H1 (cell line): ENCODE measurements at regions not wholly inside any gene's neighbourhood (a gene's known extent, or its start where the extent isn't known, plus 50 kb on each side); places are given as distances from the start of the nearest gene placed in this dataset.

Experiments
- CTCF ChIA-PET: fragments of 300-600 bp; sonication (Branson Sonifier 250); formaldehyde crosslinking; loops from one replicate; lab custom pipeline; 2021; ENCODE audit not compliant: partially characterized antibody; lab: Charles Lee
- POLR2A ChIA-PET: fragments of 300-600 bp; sonication (Branson Sonifier 250); formaldehyde crosslinking; loops from one replicate; lab custom pipeline; 2021; ENCODE audit warnings: inconsistent platforms; ENCODE audit not compliant: partially characterized antibody; lab: Charles Lee
- DNase-seq, 2 experiments: peaks; one replicate each; pipeline versions ENCODE4 v3.0.0 to v3.0.0-alpha.2; 2010 to 2022; ENCODE audit warnings: low spot score in 2 of 2, low read depth in 1 of 2, mixed read lengths in 1 of 2
- FAIRE-seq: peaks from 2 replicates; lab custom pipeline; 2011; peaks lifted over from hg19 to GRCh38; lab: Jason Lieb, UNC
- H2AFZ ChIP-seq: 2 replicates; pipeline ENCODE4 v1.8.1; 2012; ENCODE audit warnings: low read length, inconsistent platforms
- H2AK5ac ChIP-seq: 2 replicates; pipeline ENCODE4 v1.6.1; 2013; ENCODE audit warnings: low read depth, low read length
- H2BK120ac ChIP-seq: replicated peaks from 2 replicates; pipeline ENCODE3; 2013; ENCODE audit warnings: low read depth, low read length, inconsistent platforms
- H2BK12ac ChIP-seq: 2 replicates; pipeline ENCODE4 v1.6.1; 2013; ENCODE audit warnings: low read depth, low read length
- H2BK15ac ChIP-seq: 2 replicates; pipeline ENCODE4 v1.6.1; 2013; ENCODE audit warnings: low read length
- H2BK20ac ChIP-seq: 2 replicates; pipeline ENCODE4 v1.6.1; 2013; ENCODE audit warnings: low read length
- H2BK5ac ChIP-seq: 2 replicates; pipeline ENCODE4 v1.6.1; 2013; ENCODE audit warnings: low read depth, low read length
- H3K14ac ChIP-seq: 2 replicates; pipeline ENCODE4 v1.6.1; 2013; ENCODE audit warnings: inconsistent platforms; ENCODE audit not compliant: insufficient read length
- H3K18ac ChIP-seq: 2 replicates; pipeline ENCODE4 v1.6.1; 2013; ENCODE audit warnings: low read length; ENCODE audit errors: extremely low read depth
- H3K23ac ChIP-seq: 2 replicates; pipeline ENCODE4 v1.6.1; 2013; ENCODE audit warnings: inconsistent platforms; ENCODE audit not compliant: insufficient read length
- H3K23me2 ChIP-seq: 2 replicates; pipeline ENCODE4 v1.6.1; 2013; ENCODE audit warnings: low read depth, low read length
- H3K27ac ChIP-seq: 2 replicates; pipeline ENCODE4 v1.6.1; 2011; ENCODE audit warnings: low read depth, low read length, inconsistent platforms
- H3K27me3 ChIP-seq, 4 experiments: replicated peaks in 1 of 4; 1 replicate in 1 of 4; 2 replicates in 3 of 4; pipeline versions ENCODE4 v1.6.1 to v1.8.1; 2011 to 2013; ENCODE audit warnings: low read length in 3 of 4, mild to moderate bottlenecking in 3 of 4, inconsistent platforms in 2 of 4, mixed read lengths in 2 of 4, moderate library complexity in 1 of 4; ENCODE audit not compliant: control insufficient read depth in 3 of 4, insufficient read depth in 3 of 4; ENCODE audit errors: extremely low read depth in 1 of 4
- H3K36me3 ChIP-seq, 4 experiments: 2 replicates each; pipeline versions ENCODE4 v1.6.1 to v1.8.1; 2011 to 2013; ENCODE audit warnings: mild to moderate bottlenecking in 4 of 4, low read length in 3 of 4, moderate library complexity in 2 of 4, control low read depth in 1 of 4, inconsistent platforms in 1 of 4; ENCODE audit not compliant: insufficient read depth in 4 of 4, control insufficient read depth in 2 of 4
- H3K4ac ChIP-seq: replicated peaks from 2 replicates; pipeline ENCODE3; 2013; ENCODE audit warnings: low read length, low read depth, mixed read lengths, inconsistent platforms; ENCODE audit not compliant: insufficient read length
- H3K4me1 ChIP-seq, 4 experiments: replicated peaks in 1 of 4; 1 replicate in 1 of 4; 2 replicates in 3 of 4; pipeline versions ENCODE4 v1.6.1 to v1.8.1; 2011 to 2013; ENCODE audit warnings: low read length in 3 of 4, inconsistent platforms in 2 of 4, mixed read lengths in 1 of 4; ENCODE audit not compliant: insufficient read depth in 4 of 4, control insufficient read depth in 3 of 4
- H3K4me2 ChIP-seq, 2 experiments: 2 replicates each; pipeline versions ENCODE4 v1.6.1 to v1.8.1; 2011 to 2013; ENCODE audit warnings: low read depth in 2 of 2, low read length in 2 of 2, control low read depth in 1 of 2, inconsistent platforms in 1 of 2, mild to moderate bottlenecking in 1 of 2; ENCODE audit not compliant: insufficient read depth in 1 of 2
- H3K4me3 ChIP-seq, 4 experiments: fragments of 200-600, 300-600 bp in 1 of 4; sonication (generic), shearing (Covaris generic), sonication (Bioruptor Twin) in 1 of 4; 2 replicates each; pipeline versions ENCODE4 v1.5.1 to v1.8.1; 2011 to 2016; ENCODE audit warnings: low read length in 4 of 4, low read depth in 3 of 4, control low read depth in 2 of 4, inconsistent platforms in 2 of 4, mild to moderate bottlenecking in 2 of 4, mixed read lengths in 1 of 4, moderate library complexity in 1 of 4; ENCODE audit not compliant: insufficient read depth in 2 of 4; ENCODE audit errors: extremely low read depth in 1 of 4
- H3K56ac ChIP-seq: replicated peaks from 2 replicates; pipeline ENCODE3; 2013; ENCODE audit warnings: low read depth, mild to moderate bottlenecking, mixed read lengths, low read length, inconsistent platforms; ENCODE audit not compliant: insufficient read length
- H3K79me1 ChIP-seq: 2 replicates; pipeline ENCODE4 v1.6.1; 2013; ENCODE audit warnings: low read depth, low read length, control low read depth
- H3K79me2 ChIP-seq, 2 experiments: 2 replicates each; pipeline versions ENCODE4 v1.6.1 to v1.8.1; 2012 to 2013; ENCODE audit warnings: low read length in 2 of 2, mild to moderate bottlenecking in 2 of 2, inconsistent platforms in 1 of 2; ENCODE audit not compliant: insufficient read depth in 2 of 2, control insufficient read depth in 1 of 2
- H3K9ac ChIP-seq, 4 experiments: replicated peaks in 1 of 4; 1 replicate in 1 of 4; 2 replicates in 3 of 4; pipeline versions ENCODE4 v1.6.1 to v1.8.1; 2011 to 2013; ENCODE audit warnings: low read depth in 3 of 4, low read length in 3 of 4, control low read depth in 2 of 4, mild to moderate bottlenecking in 2 of 4, moderate library complexity in 2 of 4, inconsistent platforms in 1 of 4; ENCODE audit errors: extremely low read depth in 1 of 4
- H3K9me3 ChIP-seq, 2 experiments: 2 replicates each; pipeline versions ENCODE4 v1.6.1 to v1.8.1; 2012 to 2013; ENCODE audit warnings: mild to moderate bottlenecking in 2 of 2, moderate library complexity in 2 of 2, control low read depth in 1 of 2, inconsistent platforms in 1 of 2, low read depth in 1 of 2, low read length in 1 of 2, mixed read lengths in 1 of 2; ENCODE audit not compliant: insufficient read depth in 2 of 2
- H4K20me1 ChIP-seq, 2 experiments: replicated peaks in 1 of 2; 2 replicates each; pipeline versions ENCODE3 to v1.8.1; 2011 to 2013; ENCODE audit warnings: inconsistent platforms in 2 of 2, low read length in 2 of 2, mild to moderate bottlenecking in 1 of 2; ENCODE audit not compliant: insufficient read depth in 2 of 2, control insufficient read depth in 1 of 2
- H4K5ac ChIP-seq: 2 replicates; pipeline ENCODE4 v1.6.1; 2013; ENCODE audit warnings: low read length, low read depth, mixed read lengths, inconsistent platforms; ENCODE audit not compliant: insufficient read length
- H4K8ac ChIP-seq: 2 replicates; pipeline ENCODE4 v1.8.0; 2013; ENCODE audit warnings: mild to moderate bottlenecking, moderate library complexity, low read length, inconsistent platforms; ENCODE audit not compliant: insufficient read depth; ENCODE audit errors: extremely low read depth
- H4K91ac ChIP-seq: replicated peaks from 2 replicates; pipeline ENCODE3; 2013; ENCODE audit warnings: low read length, mixed read lengths, inconsistent platforms; ENCODE audit not compliant: insufficient read length
- BACH1 ChIP-seq: IDR thresholded peaks from 2 replicates; pipeline ENCODE4 v1.6.1; 2012; ENCODE audit warnings: low read length, improper control_type of control experiment
- BCL11A ChIP-seq, 2 experiments: IDR thresholded peaks; one replicate each; pipeline ENCODE4 v1.6.1; 2011; ENCODE audit warnings: low read depth in 2 of 2, low read length in 2 of 2, mild to moderate bottlenecking in 2 of 2
- CHD1 ChIP-seq: IDR thresholded peaks from 2 replicates; pipeline ENCODE4 v1.6.1; 2012; ENCODE audit warnings: low read depth, low read length, improper control_type of control experiment
- KDM5A ChIP-seq: fragments of 200-600 bp; IDR thresholded peaks from 2 replicates; pipeline ENCODE4 v1.7.1; 2012; ENCODE audit warnings: mild to moderate bottlenecking, low read length, inconsistent platforms, mixed read lengths
- RFX5 ChIP-seq: IDR thresholded peaks from 2 replicates; pipeline ENCODE4 v1.6.1; 2011; ENCODE audit warnings: low read depth, low read length, improper control_type of control experiment, borderline replicate concordance
- RXRA ChIP-seq: IDR thresholded peaks from 2 replicates; pipeline ENCODE4 v1.6.1; 2011; ENCODE audit warnings: low read depth, mild to moderate bottlenecking, low read length, moderate library complexity; ENCODE audit not compliant: insufficient read depth
- SIN3A ChIP-seq, 2 experiments: IDR thresholded peaks in 1 of 2; conservative IDR thresholded peaks in 1 of 2; 2 replicates each; pipeline ENCODE4 v1.6.1; 2011 to 2012; ENCODE audit warnings: low read length in 2 of 2, improper control_type of control experiment in 1 of 2, low read depth in 1 of 2, mild to moderate bottlenecking in 1 of 2
- SIX5 ChIP-seq: IDR thresholded peaks from 2 replicates; pipeline ENCODE4 v1.6.1; 2011; ENCODE audit warnings: mild to moderate bottlenecking, low read depth, low read length
- YY1 ChIP-seq: IDR thresholded peaks from 2 replicates; pipeline ENCODE4 v1.6.1; 2011; ENCODE audit warnings: low read depth, mild to moderate bottlenecking, low read length
- WGBS, 2 experiments: shearing (Covaris generic) in 1 of 2; methylation state at CpG; one replicate each; pipeline versions ENCODE4 v1.1.6 to v1.1.7; 2013 to 2015; ENCODE audit warnings: low lambda C conversion rate in 2 of 2, mixed read lengths in 2 of 2, inconsistent platforms in 1 of 2, low coverage in 1 of 2, missing lambda C conversion rate in 1 of 2; ENCODE audit not compliant: insufficient replicate concordance in 2 of 2, insufficient coverage in 1 of 2, insufficient read length in 1 of 2; ENCODE audit errors: extremely low coverage in 1 of 2, missing lambda C conversion rate in 1 of 2; 5-methylcytosine and 5-hydroxymethylcytosine counted together
- TF ChIP-seq, protein P1 (sequence below), 3 experiments: IDR thresholded peaks; 1 replicate in 2 of 3; 2 replicates in 1 of 3; pipeline versions ENCODE4 v1.5.1 to v1.6.1; 2011; ENCODE audit warnings: low read length in 3 of 3, mild to moderate bottlenecking in 3 of 3, inconsistent platforms in 2 of 3, low read depth in 1 of 3, moderate library complexity in 1 of 3; ENCODE audit not compliant: insufficient read depth in 1 of 3; ENCODE audit errors: control extremely low read depth in 1 of 3

DNA sequence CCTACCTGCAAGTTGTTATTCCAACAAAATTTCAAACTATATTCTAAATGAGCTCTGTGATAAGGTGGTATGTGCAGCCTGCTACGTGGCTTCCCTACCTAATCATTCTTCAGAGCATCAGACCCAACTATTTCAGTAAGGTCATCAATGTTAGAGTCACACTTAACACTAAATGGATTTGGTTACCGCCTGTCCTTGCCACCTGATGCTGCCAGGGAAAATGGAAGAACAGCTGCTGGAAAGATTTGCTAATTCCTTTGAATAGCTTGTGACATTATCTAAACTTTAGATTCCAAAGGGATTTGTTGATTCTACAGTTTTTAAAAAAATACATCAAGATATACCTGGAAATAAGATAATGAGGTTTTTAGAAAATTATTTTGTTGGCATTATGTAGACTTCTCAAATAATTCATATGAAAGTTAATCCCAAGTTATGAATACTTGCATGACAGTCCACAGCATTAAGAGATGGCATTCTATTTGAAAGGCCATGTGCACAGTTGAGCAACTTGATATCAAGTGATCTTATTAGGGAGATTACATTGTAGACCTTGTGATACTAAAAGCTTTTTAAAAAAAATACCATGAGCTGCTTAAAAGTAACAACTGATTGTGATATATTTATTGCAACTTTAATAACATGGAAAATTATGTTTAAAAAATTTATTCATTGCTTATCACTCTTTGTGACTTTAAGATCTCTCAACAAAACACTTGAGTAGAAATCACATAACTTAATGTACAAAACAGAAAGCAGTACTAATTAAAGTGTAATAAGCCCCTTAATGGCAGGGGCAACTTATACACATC, 98.3 kb upstream of the UGP2 start:
- no peak overlapping the region for H3K23ac ChIP-seq
- FAIRE-seq (peak; percentile 55), DNase-seq (no peak)
- H3K4ac ChIP-seq = no peak overlapping the region
- H3K23me2 ChIP-seq = no peaks in the 10 kb centered on the region; the same call in 1 of the 2 replicates
- 0 out of 2 replicates have a peak overlapping the region, but pooled peaks have one; percentile 85 for H2AK5ac ChIP-seq
- H3K4me3 ChIP-seq = no peak overlapping the region
- H3K9ac ChIP-seq = no peak overlapping the region
- peaks cover 0 to 13% (median 2%) of the 10 kb centered on the region in 4 experiments; a peak in 3 of 7 replicates for H3K4me1 ChIP-seq
- no peak overlapping the region for H2BK12ac ChIP-seq
- no peak overlapping the region for H2BK15ac ChIP-seq
- no peak overlapping the region for H4K5ac ChIP-seq
- no peak overlapping the region for H4K91ac ChIP-seq
- H3K27ac ChIP-seq = no peak overlapping the region
- no peak overlapping the region for H2BK120ac ChIP-seq
- H2BK5ac ChIP-seq = no peak overlapping the region
- H3K4me2 ChIP-seq = no peak overlapping the region
- H3K27me3 ChIP-seq = no peaks in the 10 kb centered on the region
- H3K56ac ChIP-seq = no peak overlapping the region
- H2BK20ac ChIP-seq = no peak overlapping the region
- H3K36me3 ChIP-seq = no peaks in the 10 kb centered on the region
- no peak overlapping the region for H4K8ac ChIP-seq
- H3K9me3 ChIP-seq = no peaks in the 10 kb centered on the region
- H2AFZ ChIP-seq = no peak overlapping the region
- POLR2A ChIA-PET = interaction anchor here (1.8 kb wide), 1 partner anchor 98 kb away, joined by 4 read pairs; the partner anchor contains the start of gene UGP2
- no peak overlapping the region for H3K18ac ChIP-seq
- CTCF ChIA-PET = interaction anchor here (0.6 to 2.0 kb wide), 5 partner anchors 12 to 1455 kb away, joined by 3 to 6 read pairs (median 4); no protein-coding TSS in a partner anchor
- 91% methylated on average over 2 of the region's 2 CpGs; no CpG with 5 or more reads in 1 of the 2 experiments for WGBS, 2 experiments
- no peaks in the 10 kb centered on the region for H3K79me2 ChIP-seq
- H3K14ac ChIP-seq = no peak overlapping the region
- no peaks in the 10 kb centered on the region for H3K79me1 ChIP-seq
- H4K20me1 ChIP-seq = no peaks in the 10 kb centered on the region
- TF ChIP-seq SIX5 (no peak), KDM5A (no peak), SIN3A (conservative IDR thresholded peaks at IDR 0.05 in 1 of 2, IDR thresholded peaks at IDR 0.05 in 1 of 2; ENCODE audit: low read depth in 1 of 2, low read length in 2 of 2) (no peak), RFX5 (no peak), BCL11A (IDR thresholded peaks at IDR 0.05; ENCODE audit: low read depth in 2 of 2, low read length in 2 of 2) (no peak), RXRA (no peak), YY1 (no peak), BACH1 (no peak), CHD1 (no peak)
- TF ChIP-seq, protein P1, sequence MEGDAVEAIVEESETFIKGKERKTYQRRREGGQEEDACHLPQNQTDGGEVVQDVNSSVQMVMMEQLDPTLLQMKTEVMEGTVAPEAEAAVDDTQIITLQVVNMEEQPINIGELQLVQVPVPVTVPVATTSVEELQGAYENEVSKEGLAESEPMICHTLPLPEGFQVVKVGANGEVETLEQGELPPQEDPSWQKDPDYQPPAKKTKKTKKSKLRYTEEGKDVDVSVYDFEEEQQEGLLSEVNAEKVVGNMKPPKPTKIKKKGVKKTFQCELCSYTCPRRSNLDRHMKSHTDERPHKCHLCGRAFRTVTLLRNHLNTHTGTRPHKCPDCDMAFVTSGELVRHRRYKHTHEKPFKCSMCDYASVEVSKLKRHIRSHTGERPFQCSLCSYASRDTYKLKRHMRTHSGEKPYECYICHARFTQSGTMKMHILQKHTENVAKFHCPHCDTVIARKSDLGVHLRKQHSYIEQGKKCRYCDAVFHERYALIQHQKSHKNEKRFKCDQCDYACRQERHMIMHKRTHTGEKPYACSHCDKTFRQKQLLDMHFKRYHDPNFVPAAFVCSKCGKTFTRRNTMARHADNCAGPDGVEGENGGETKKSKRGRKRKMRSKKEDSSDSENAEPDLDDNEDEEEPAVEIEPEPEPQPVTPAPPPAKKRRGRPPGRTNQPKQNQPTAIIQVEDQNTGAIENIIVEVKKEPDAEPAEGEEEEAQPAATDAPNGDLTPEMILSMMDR (IDR thresholded peaks at IDR 0.05; ENCODE audit: control extremely low read depth in 1 of 3, insufficient read depth in 1 of 3, low read depth in 1 of 3, low read length in 3 of 3) = no peak
